ENCODE measurements at regions not wholly inside any gene's neighbourhood (a gene's known extent, or its start where the extent isn't known, plus 50 kb on each side); places are given as distances from the start of the nearest gene placed in this dataset.
"Not testable (repeated sequence)": the region's sequence is repeated elsewhere in the genome, so short reads cannot be mapped to it uniquely, and the experiment has no call there.

GRCh38 chr13:68713394-68713793, 1394.2 kb upstream of the ATXN8OS start:
- Histone ChIP-seq H3K4me1 (no peaks in the 10 kb centered on the region), H4K20me1 (no peaks in the 10 kb centered on the region), H3K9me3 (no peaks in the 10 kb centered on the region), H3K27ac (no peak overlapping the region), H3K27me3 (no peaks in the 10 kb centered on the region), H3K36me3 (no peaks in the 10 kb centered on the region), H3K4me3 (no peak overlapping the region), H3K9ac (no peak overlapping the region), H3K4me2 (no peak overlapping the region)
- no peak for TF ChIP-seq Cebpa-rat (IDR thresholded peaks at IDR 0.05)

DNA sequence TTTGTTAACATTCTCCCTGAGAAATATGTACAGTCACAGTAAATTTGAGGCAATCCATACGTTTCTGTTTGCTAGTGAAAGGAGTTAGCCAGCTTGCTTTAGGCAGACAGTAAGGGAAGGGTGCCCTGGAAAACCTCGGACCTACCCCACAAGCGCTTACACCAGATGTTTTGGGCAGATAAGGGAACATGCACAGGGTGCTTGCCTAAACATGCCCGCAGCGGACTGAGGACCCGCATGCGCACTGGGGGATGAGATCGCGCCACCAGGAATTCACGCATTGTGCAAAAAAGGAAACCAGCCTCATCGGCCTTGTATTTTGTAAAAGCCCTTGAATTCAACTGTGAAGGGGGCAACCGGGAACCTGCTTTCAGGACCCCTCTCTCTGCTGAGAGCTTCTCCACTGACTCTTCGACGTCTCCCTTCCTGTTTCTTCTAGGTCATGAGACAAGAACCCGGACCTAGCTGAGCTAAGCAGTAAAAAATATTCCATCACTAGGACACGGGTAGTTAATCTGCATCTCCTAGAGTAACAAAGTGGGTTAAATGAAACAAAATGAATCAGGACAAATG, 1399.2 kb upstream of the ATXN8OS start:
- H3K4me1 ChIP-seq: no peaks in the 10 kb centered on the region
- H3K4me3 ChIP-seq: no peak overlapping the region
- no peaks in the 10 kb centered on the region for H3K9me3 ChIP-seq
- no peaks in the 10 kb centered on the region for H4K20me1 ChIP-seq
- H3K9ac ChIP-seq: no peak overlapping the region
- no peak overlapping the region for H3K4me2 ChIP-seq
- no peak overlapping the region for H3K27ac ChIP-seq
- H3K36me3 ChIP-seq: no peaks in the 10 kb centered on the region
- no peaks in the 10 kb centered on the region for H3K27me3 ChIP-seq
- TF ChIP-seq Cebpa-rat (IDR thresholded peaks at IDR 0.05): no peak

DNA sequence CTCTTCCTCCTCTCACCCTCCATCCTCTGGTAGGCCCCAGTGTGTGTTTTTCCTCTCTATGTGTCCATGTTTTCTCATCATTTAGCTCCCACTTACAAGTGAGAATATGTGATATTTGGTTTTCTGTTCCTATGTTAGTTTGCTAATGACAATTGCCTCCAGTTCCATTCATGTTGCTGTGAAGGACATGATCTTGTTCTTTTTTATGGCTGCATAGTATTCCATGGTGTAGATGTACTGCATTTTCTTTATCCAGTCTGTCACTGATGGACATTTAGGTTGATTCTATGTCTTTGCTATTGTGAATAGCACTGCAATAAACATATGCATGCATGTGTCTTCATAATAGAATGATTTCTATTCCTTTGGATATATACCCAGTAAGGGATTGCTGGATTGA, 1401.6 kb upstream of the ATXN8OS start:
- not testable (repeated sequence) for H3K4me2 ChIP-seq, H3K27ac ChIP-seq

DNA sequence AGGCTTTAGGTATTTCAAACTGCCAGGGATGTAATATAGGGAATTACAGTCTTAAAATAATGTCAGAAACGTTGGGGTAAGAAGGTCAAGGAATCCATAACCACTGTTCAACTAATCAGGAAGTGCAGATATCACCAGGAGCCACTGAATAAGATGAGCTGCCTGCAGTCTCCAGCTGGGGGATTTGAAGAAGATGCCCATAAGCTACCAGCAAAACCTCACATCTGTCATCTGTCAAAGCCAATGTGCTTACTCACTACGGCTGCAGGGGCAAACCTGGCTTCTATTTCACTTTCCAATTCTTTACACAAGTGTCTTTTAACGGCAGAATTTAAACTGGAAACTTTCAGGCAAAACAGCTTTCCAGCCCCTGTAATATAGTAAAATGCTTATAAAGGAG, 1410.1 kb upstream of the ATXN8OS start:
- no peaks in the 10 kb centered on the region for H3K4me1 ChIP-seq
- H3K9me3 ChIP-seq: no peaks in the 10 kb centered on the region
- H3K4me3 ChIP-seq: no peak overlapping the region
- no peak for TF ChIP-seq Cebpa-rat (IDR thresholded peaks at IDR 0.05)
- H3K27ac ChIP-seq: no peak overlapping the region
- no peaks in the 10 kb centered on the region for H4K20me1 ChIP-seq
- no peaks in the 10 kb centered on the region for H3K27me3 ChIP-seq
- no peak overlapping the region for H3K9ac ChIP-seq
- H3K4me2 ChIP-seq: no peak overlapping the region
- H3K36me3 ChIP-seq: no peaks in the 10 kb centered on the region

More for the DNA sequence above, 1401.6 kb upstream of the ATXN8OS start:
- H3K27me3 ChIP-seq, H3K4me1 ChIP-seq, H4K20me1 ChIP-seq, H3K36me3 ChIP-seq, H3K4me3 ChIP-seq, H3K9ac ChIP-seq, H3K9me3 ChIP-seq: not testable (repeated sequence)

DNA sequence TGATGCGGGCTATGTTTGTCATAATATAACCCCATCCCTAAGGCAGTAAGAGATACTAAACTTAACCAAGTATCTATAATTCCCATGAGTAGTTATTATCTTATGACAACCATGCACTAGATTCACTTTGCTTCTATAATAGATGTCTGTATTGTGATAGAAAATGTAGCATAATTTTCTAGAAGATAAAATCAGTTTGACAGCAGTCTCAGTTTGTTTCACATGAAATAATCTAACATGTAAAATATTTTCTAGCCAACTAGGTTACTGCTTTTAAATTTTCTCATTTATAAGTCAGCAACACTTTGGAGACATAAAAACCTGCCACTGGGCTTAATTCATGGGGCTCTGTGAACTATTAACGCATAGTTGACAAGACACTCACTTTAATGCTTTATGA, 1410.7 kb upstream of the ATXN8OS start:
- no peak for TF ChIP-seq Cebpa-rat (IDR thresholded peaks at IDR 0.05)

GRCh38 chr13:68692049-68692448, 1415.6 kb upstream of the ATXN8OS start:
- H3K9me3 ChIP-seq: no peaks in the 10 kb centered on the region
- no peaks in the 10 kb centered on the region for H3K4me1 ChIP-seq
- no peak overlapping the region for H3K9ac ChIP-seq
- no peak overlapping the region for H3K4me2 ChIP-seq
- no peaks in the 10 kb centered on the region for H3K36me3 ChIP-seq
- no peaks in the 10 kb centered on the region for H3K27me3 ChIP-seq
- H4K20me1 ChIP-seq: no peaks in the 10 kb centered on the region
- H3K27ac ChIP-seq: no peak overlapping the region
- TF ChIP-seq Cebpa-rat (IDR thresholded peaks at IDR 0.05): no peak
- no peak overlapping the region for H3K4me3 ChIP-seq

More for the DNA sequence above, 1410.7 kb upstream of the ATXN8OS start:
- H3K4me3 ChIP-seq: no peak overlapping the region
- no peak overlapping the region for H3K4me2 ChIP-seq
- no peaks in the 10 kb centered on the region for H3K9me3 ChIP-seq
- H3K4me1 ChIP-seq: no peaks in the 10 kb centered on the region
- no peaks in the 10 kb centered on the region for H3K27me3 ChIP-seq
- no peak overlapping the region for H3K27ac ChIP-seq
- no peaks in the 10 kb centered on the region for H3K36me3 ChIP-seq
- H4K20me1 ChIP-seq: no peaks in the 10 kb centered on the region
- no peak overlapping the region for H3K9ac ChIP-seq

GRCh38 chr13:68690567-68690966, 1417.1 kb upstream of the ATXN8OS start:
- H3K4me1 ChIP-seq: no peaks in the 10 kb centered on the region
- H3K4me3 ChIP-seq: no peak overlapping the region
- H4K20me1 ChIP-seq: no peaks in the 10 kb centered on the region
- H3K9ac ChIP-seq: no peak overlapping the region
- H3K27ac ChIP-seq: no peak overlapping the region
- no peaks in the 10 kb centered on the region for H3K27me3 ChIP-seq
- TF ChIP-seq Cebpa-rat (IDR thresholded peaks at IDR 0.05): no peak
- no peaks in the 10 kb centered on the region for H3K36me3 ChIP-seq
- no peaks in the 10 kb centered on the region for H3K9me3 ChIP-seq
- no peak overlapping the region for H3K4me2 ChIP-seq

GRCh38 chr13:68676513-68677115, 1431.0 kb upstream of the ATXN8OS start:
- Histone ChIP-seq H3K36me3 (no peaks in the 10 kb centered on the region), H3K27ac (no peak overlapping the region), H3K9me3 (no peaks in the 10 kb centered on the region), H4K20me1 (no peaks in the 10 kb centered on the region), H3K9ac (no peak overlapping the region), H3K4me2 (no peak overlapping the region), H3K4me3 (no peak overlapping the region), H3K27me3 (no peaks in the 10 kb centered on the region), H3K4me1 (no peaks in the 10 kb centered on the region)
- no peak for TF ChIP-seq Cebpa-rat (IDR thresholded peaks at IDR 0.05)

DNA sequence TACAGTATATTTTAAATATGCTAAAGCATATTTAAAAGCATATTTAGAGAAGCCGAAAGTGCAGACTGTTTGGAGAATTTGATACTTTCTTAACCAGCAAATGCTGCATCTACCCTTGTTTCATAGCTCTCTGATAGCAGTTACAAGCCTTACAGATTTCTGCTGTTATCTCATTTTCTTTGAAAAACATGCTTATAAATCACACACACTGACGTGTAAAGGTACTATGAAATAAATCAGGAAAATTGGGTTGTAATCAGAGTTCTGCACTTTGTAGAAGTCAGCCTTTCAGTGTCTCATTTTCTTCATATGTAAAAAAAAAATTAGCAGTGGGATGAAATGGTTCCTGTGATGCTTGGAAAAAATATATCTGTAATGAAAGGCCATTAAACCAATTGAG, 1432.4 kb upstream of the ATXN8OS start:
- no peaks in the 10 kb centered on the region for H4K20me1 ChIP-seq
- no peak overlapping the region for H3K4me2 ChIP-seq

GRCh38 chr13:68667863-68668262, 1437.7 kb upstream of the PCDH9 start:
- Histone ChIP-seq H3K4me1 (no peaks in the 10 kb centered on the region), H3K36me3 (no peaks in the 10 kb centered on the region), H4K20me1 (no peaks in the 10 kb centered on the region), H3K4me2 (no peak overlapping the region), H3K27ac (no peak overlapping the region), H3K9me3 (no peaks in the 10 kb centered on the region), H3K27me3 (no peaks in the 10 kb centered on the region), H3K4me3 (no peak overlapping the region), H3K9ac (no peak overlapping the region)
- no peak for TF ChIP-seq Cebpa-rat (IDR thresholded peaks at IDR 0.05)

More for the DNA sequence above, 1432.4 kb upstream of the ATXN8OS start:
- Histone ChIP-seq H3K9ac (no peak overlapping the region), H3K27ac (no peak overlapping the region), H3K4me3 (no peak overlapping the region), H3K36me3 (no peaks in the 10 kb centered on the region), H3K9me3 (no peaks in the 10 kb centered on the region), H3K27me3 (no peaks in the 10 kb centered on the region), H3K4me1 (no peaks in the 10 kb centered on the region)
- no peak for TF ChIP-seq Cebpa-rat (IDR thresholded peaks at IDR 0.05)
